ENCODE measurements at regions not wholly inside any gene's neighbourhood (a gene's known extent, or its start where the extent isn't known, plus 50 kb on each side); places are given as distances from the start of the nearest gene placed in this dataset.

DNA sequence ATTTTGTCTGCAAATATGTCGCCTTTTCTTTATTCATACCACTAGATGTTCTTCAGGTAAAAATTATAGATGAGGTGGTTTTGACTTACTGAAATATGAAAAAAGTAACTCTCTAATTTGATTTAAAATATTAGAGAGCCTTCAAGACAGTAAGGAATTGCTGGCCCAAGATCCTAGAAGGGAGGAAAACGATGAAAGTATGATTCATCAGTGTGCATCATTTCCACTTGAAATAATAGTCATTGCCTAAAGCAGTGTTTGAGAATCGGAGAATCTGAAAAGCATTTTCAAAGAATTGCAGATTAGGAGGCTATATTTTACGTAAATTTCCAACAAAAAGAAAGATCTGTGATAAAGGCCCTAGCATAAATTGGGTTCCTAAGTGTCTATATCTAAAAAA lies 1707.9 kb upstream of the PRR20A start (continued):
- TF ChIP-seq, protein P1, sequence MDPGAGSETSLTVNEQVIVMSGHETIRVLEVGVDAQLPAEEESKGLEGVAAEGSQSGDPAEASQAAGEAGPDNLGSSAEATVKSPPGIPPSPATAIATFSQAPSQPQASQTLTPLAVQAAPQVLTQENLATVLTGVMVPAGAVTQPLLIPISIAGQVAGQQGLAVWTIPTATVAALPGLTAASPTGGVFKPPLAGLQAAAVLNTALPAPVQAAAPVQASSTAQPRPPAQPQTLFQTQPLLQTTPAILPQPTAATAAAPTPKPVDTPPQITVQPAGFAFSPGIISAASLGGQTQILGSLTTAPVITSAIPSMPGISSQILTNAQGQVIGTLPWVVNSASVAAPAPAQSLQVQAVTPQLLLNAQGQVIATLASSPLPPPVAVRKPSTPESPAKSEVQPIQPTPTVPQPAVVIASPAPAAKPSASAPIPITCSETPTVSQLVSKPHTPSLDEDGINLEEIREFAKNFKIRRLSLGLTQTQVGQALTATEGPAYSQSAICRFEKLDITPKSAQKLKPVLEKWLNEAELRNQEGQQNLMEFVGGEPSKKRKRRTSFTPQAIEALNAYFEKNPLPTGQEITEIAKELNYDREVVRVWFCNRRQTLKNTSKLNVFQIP (CRISPR knock-in tag; IDR thresholded peaks at IDR 0.05; ENCODE audit: borderline replicate concordance, low read depth), result no peak
- TF ChIP-seq ESRRG (CRISPR knock-in tag; IDR thresholded peaks at IDR 0.05) (no peak), ZNF8 (CRISPR knock-in tag; IDR thresholded peaks at IDR 0.05) (no peak), TCF4 (CRISPR knock-in tag; IDR thresholded peaks at IDR 0.05; ENCODE audit: borderline replicate concordance) (no peak), ZFP3 (CRISPR knock-in tag; IDR thresholded peaks at IDR 0.05) (no peak)
- TF ChIP-seq, protein P2, sequence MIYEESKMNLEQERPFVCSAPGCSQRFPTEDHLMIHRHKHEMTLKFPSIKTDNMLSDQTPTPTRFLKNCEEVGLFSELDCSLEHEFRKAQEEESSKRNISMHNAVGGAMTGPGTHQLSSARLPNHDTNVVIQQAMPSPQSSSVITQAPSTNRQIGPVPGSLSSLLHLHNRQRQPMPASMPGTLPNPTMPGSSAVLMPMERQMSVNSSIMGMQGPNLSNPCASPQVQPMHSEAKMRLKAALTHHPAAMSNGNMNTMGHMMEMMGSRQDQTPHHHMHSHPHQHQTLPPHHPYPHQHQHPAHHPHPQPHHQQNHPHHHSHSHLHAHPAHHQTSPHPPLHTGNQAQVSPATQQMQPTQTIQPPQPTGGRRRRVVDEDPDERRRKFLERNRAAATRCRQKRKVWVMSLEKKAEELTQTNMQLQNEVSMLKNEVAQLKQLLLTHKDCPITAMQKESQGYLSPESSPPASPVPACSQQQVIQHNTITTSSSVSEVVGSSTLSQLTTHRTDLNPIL (CRISPR knock-in tag; IDR thresholded peaks at IDR 0.05; ENCODE audit: low read depth), result no peak

DNA sequence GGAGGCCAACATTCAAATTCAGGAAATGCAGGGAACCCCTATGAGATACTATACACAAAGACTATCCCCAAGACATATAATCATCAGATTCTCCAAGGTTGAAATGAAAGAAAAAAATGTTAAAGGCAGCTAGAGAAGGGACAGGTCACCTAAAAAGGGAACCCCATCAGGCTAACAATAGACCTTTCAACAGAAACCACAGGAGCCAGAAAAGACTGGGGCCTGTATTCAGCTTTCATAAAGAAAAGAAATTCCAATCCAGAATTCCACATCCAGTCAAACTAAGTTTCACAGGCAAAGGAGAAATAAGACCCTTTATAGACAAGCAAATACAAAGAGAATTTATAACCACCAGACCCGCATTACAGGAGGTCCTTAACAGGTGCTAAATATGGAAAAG lies 1703.6 kb upstream of the PRR20A start:
- TF ChIP-seq TCF4 (CRISPR knock-in tag; IDR thresholded peaks at IDR 0.05; ENCODE audit: borderline replicate concordance) (no peak), ZNF8 (CRISPR knock-in tag; IDR thresholded peaks at IDR 0.05) (no peak), ESRRG (CRISPR knock-in tag; IDR thresholded peaks at IDR 0.05) (no peak), ZFP30 (CRISPR knock-in tag; IDR thresholded peaks at IDR 0.05) (no peak), BACH2 (CRISPR knock-in tag; IDR thresholded peaks at IDR 0.05; ENCODE audit: borderline replicate concordance) (no peak), ZC3H10 (CRISPR knock-in tag; IDR thresholded peaks at IDR 0.05) (no peak), GLIS3 (CRISPR knock-in tag; IDR thresholded peaks at IDR 0.05) (no peak), TOX (CRISPR knock-in tag; IDR thresholded peaks at IDR 0.05; ENCODE audit: borderline replicate concordance) (no peak), SNAI2 (CRISPR knock-in tag; IDR thresholded peaks at IDR 0.05) (no peak), OSR1 (CRISPR knock-in tag; IDR thresholded peaks at IDR 0.05) (no peak)
- TF ChIP-seq, protein P3, sequence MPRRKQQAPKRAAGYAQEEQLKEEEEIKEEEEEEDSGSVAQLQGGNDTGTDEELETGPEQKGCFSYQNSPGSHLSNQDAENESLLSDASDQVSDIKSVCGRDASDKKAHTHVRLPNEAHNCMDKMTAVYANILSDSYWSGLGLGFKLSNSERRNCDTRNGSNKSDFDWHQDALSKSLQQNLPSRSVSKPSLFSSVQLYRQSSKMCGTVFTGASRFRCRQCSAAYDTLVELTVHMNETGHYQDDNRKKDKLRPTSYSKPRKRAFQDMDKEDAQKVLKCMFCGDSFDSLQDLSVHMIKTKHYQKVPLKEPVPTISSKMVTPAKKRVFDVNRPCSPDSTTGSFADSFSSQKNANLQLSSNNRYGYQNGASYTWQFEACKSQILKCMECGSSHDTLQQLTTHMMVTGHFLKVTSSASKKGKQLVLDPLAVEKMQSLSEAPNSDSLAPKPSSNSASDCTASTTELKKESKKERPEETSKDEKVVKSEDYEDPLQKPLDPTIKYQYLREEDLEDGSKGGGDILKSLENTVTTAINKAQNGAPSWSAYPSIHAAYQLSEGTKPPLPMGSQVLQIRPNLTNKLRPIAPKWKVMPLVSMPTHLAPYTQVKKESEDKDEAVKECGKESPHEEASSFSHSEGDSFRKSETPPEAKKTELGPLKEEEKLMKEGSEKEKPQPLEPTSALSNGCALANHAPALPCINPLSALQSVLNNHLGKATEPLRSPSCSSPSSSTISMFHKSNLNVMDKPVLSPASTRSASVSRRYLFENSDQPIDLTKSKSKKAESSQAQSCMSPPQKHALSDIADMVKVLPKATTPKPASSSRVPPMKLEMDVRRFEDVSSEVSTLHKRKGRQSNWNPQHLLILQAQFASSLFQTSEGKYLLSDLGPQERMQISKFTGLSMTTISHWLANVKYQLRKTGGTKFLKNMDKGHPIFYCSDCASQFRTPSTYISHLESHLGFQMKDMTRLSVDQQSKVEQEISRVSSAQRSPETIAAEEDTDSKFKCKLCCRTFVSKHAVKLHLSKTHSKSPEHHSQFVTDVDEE (CRISPR knock-in tag; IDR thresholded peaks at IDR 0.05), result no peak
- TF ChIP-seq, protein P4, sequence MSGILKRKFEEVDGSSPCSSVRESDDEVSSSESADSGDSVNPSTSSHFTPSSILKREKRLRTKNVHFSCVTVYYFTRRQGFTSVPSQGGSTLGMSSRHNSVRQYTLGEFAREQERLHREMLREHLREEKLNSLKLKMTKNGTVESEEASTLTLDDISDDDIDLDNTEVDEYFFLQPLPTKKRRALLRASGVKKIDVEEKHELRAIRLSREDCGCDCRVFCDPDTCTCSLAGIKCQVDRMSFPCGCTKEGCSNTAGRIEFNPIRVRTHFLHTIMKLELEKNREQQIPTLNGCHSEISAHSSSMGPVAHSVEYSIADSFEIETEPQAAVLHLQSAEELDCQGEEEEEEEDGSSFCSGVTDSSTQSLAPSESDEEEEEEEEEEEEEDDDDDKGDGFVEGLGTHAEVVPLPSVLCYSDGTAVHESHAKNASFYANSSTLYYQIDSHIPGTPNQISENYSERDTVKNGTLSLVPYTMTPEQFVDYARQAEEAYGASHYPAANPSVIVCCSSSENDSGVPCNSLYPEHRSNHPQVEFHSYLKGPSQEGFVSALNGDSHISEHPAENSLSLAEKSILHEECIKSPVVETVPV (CRISPR knock-in tag; IDR thresholded peaks at IDR 0.05), result no peak

DNA sequence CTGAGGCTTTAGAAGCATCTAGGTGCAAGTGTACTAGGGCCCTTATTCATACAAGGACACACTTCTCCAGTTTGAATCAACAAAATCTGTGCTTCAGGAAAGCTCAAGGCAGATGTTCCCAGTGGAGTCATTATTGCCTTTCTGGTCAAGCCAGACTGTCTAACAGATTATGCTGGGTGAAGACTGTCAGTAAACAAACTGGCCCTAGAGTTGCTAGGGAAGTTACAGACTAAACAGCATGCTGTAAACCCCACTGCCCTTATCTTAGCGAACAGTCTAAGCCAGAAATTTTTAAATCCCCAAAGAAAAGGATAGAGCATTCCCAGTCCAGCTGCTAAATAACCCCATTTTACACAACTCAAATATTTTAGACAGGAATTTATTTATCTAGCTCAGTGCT lies 1701.3 kb upstream of the PRR20A start:
- ATAC-seq, result no peak
- TF ChIP-seq ZFP3 (CRISPR knock-in tag; IDR thresholded peaks at IDR 0.05) (no peak), BACH2 (CRISPR knock-in tag; IDR thresholded peaks at IDR 0.05; ENCODE audit: borderline replicate concordance) (no peak), ZC3H10 (CRISPR knock-in tag; IDR thresholded peaks at IDR 0.05) (no peak), ZFP30 (CRISPR knock-in tag; IDR thresholded peaks at IDR 0.05) (no peak), SNAI2 (CRISPR knock-in tag; IDR thresholded peaks at IDR 0.05) (no peak), OSR1 (CRISPR knock-in tag; IDR thresholded peaks at IDR 0.05) (no peak), TOX (CRISPR knock-in tag; IDR thresholded peaks at IDR 0.05; ENCODE audit: borderline replicate concordance) (no peak), PPARA (CRISPR knock-in tag; IDR thresholded peaks at IDR 0.05; ENCODE audit: borderline replicate concordance) (no peak), GLIS3 (CRISPR knock-in tag; IDR thresholded peaks at IDR 0.05) (no peak), ARNTL (CRISPR knock-in tag; IDR thresholded peaks at IDR 0.05; ENCODE audit: borderline replicate concordance, low read depth) (no peak), ZNF565 (CRISPR knock-in tag; conservative IDR thresholded peaks at IDR 0.05; ENCODE audit: low read depth) (no peak)
- TF ChIP-seq, protein P3 (CRISPR knock-in tag; IDR thresholded peaks at IDR 0.05), result no peak
- TF ChIP-seq, protein P5, sequence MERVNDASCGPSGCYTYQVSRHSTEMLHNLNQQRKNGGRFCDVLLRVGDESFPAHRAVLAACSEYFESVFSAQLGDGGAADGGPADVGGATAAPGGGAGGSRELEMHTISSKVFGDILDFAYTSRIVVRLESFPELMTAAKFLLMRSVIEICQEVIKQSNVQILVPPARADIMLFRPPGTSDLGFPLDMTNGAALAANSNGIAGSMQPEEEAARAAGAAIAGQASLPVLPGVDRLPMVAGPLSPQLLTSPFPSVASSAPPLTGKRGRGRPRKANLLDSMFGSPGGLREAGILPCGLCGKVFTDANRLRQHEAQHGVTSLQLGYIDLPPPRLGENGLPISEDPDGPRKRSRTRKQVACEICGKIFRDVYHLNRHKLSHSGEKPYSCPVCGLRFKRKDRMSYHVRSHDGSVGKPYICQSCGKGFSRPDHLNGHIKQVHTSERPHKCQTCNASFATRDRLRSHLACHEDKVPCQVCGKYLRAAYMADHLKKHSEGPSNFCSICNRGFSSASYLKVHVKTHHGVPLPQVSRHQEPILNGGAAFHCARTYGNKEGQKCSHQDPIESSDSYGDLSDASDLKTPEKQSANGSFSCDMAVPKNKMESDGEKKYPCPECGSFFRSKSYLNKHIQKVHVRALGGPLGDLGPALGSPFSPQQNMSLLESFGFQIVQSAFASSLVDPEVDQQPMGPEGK (CRISPR knock-in tag; IDR thresholded peaks at IDR 0.05; ENCODE audit: borderline replicate concordance), result no peak
- TF ChIP-seq, protein P4 (CRISPR knock-in tag; IDR thresholded peaks at IDR 0.05), result no peak

More for the DNA sequence above, 1703.6 kb upstream of the PRR20A start:
- ATAC-seq, result no peak
